ENCODE measurements at regions not wholly inside any gene's neighbourhood (a gene's known extent, or its start where the extent isn't known, plus 50 kb on each side); places are given as distances from the start of the nearest gene placed in this dataset.

- H3K27me3 ChIP-seq (ENCODE audit: control insufficient read depth, insufficient read depth, low read length), result no peaks in the 10 kb centered on the region
- TF ChIP-seq CTCF (IDR thresholded peaks at IDR 0.05; ENCODE audit: insufficient read depth, low read length, poor library complexity, severe bottlenecking), result no peak
Measured at GRCh38 chr2:88852753-88853402, 161.4 kb downstream of the RPIA start.

GRCh38 chr2:88853403-88853790 is 161.9 kb downstream of the RPIA start:
- no peak for DNase-seq (ENCODE audit: low read depth)
- H3K36me3 ChIP-seq (ENCODE audit: control insufficient read depth, insufficient read depth, low read length), result no peaks in the 10 kb centered on the region
- H3K4me3 ChIP-seq (ENCODE audit: low read depth, low read length), result no peak overlapping the region
- no peaks in the 10 kb centered on the region for H3K27me3 ChIP-seq (ENCODE audit: control insufficient read depth, insufficient read depth, low read length)
- TF ChIP-seq CTCF (IDR thresholded peaks at IDR 0.05; ENCODE audit: insufficient read depth, low read length, poor library complexity, severe bottlenecking), result no peak

More at GRCh38 chr2:88852753-88853402, 161.4 kb downstream of the RPIA start:
- peak; percentile 57 for DNase-seq (ENCODE audit: low read depth)
- Histone ChIP-seq H3K36me3 (ENCODE audit: control insufficient read depth, insufficient read depth, low read length) (no peaks in the 10 kb centered on the region), H3K4me3 (ENCODE audit: low read depth, low read length) (no peak overlapping the region)

- no peak for TF ChIP-seq CTCF (IDR thresholded peaks at IDR 0.05; ENCODE audit: insufficient read depth, low read length, poor library complexity, severe bottlenecking)
- Histone ChIP-seq H3K4me3 (ENCODE audit: low read depth, low read length) (no peak overlapping the region), H3K36me3 (ENCODE audit: control insufficient read depth, insufficient read depth, low read length) (no peaks in the 10 kb centered on the region), H3K27me3 (ENCODE audit: control insufficient read depth, insufficient read depth, low read length) (no peaks in the 10 kb centered on the region)
- DNase-seq (ENCODE audit: low read depth), result no peak
Measured at GRCh38 chr2:88854528-88854927, 163.1 kb downstream of the RPIA start.

- Histone ChIP-seq H3K4me3 (ENCODE audit: low read depth, low read length) (no peak overlapping the region), H3K36me3 (ENCODE audit: control insufficient read depth, insufficient read depth, low read length) (no peaks in the 10 kb centered on the region), H3K27me3 (ENCODE audit: control insufficient read depth, insufficient read depth, low read length) (no peaks in the 10 kb centered on the region)
- no peak for DNase-seq (ENCODE audit: low read depth)
- no peak for TF ChIP-seq CTCF (IDR thresholded peaks at IDR 0.05; ENCODE audit: insufficient read depth, low read length, poor library complexity, severe bottlenecking)
Measured at GRCh38 chr2:88855620-88856408, 164.3 kb downstream of the RPIA start.

GRCh38 chr2:88856409-88857135 is 165.1 kb downstream of the RPIA start:
- no peak for DNase-seq (ENCODE audit: low read depth)
- H3K4me3 ChIP-seq (ENCODE audit: low read depth, low read length), result no peak overlapping the region
- no peaks in the 10 kb centered on the region for H3K36me3 ChIP-seq (ENCODE audit: control insufficient read depth, insufficient read depth, low read length)
- no peaks in the 10 kb centered on the region for H3K27me3 ChIP-seq (ENCODE audit: control insufficient read depth, insufficient read depth, low read length)
- TF ChIP-seq CTCF (IDR thresholded peaks at IDR 0.05; ENCODE audit: insufficient read depth, low read length, poor library complexity, severe bottlenecking), result no peak

Measured in kidney epithelial cell (primary cell).